Small intestine (tissue), 7 donors: ENCODE measurements at regions not wholly inside any gene's neighbourhood (a gene's known extent, or its start where the extent isn't known, plus 50 kb on each side); places are given as distances from the start of the nearest gene placed in this dataset.

Source experiments
- DNase-seq, 2 donors: peaks; one replicate each; pipeline versions ENCODE4 v3.0.0 to v3.0.0-alpha.2; 2013
- FAIRE-seq: peaks from 2 replicates; lab custom pipeline; 2012; peaks lifted over from hg19 to GRCh38; lab: Jason Lieb, UNC
- H3K27ac ChIP-seq, 3 donors: one replicate each; pipeline ENCODE4 v1.5.1; 2013; ENCODE audit warnings: low read length in 2 of 3, mild to moderate bottlenecking in 2 of 3, control low read depth in 1 of 3, inconsistent platforms in 1 of 3, low read depth in 1 of 3, moderate library complexity in 1 of 3
- H3K27me3 ChIP-seq, 3 donors: one replicate each; pipeline ENCODE4 v1.6.1; 2013; ENCODE audit warnings: low read length in 3 of 3, inconsistent platforms in 1 of 3; ENCODE audit not compliant: control insufficient read depth in 3 of 3, insufficient read depth in 3 of 3
- H3K36me3 ChIP-seq, 3 donors: one replicate each; pipeline ENCODE4 v1.6.1; 2013; ENCODE audit warnings: low read length in 3 of 3, inconsistent platforms in 1 of 3, low read depth in 1 of 3, mild to moderate bottlenecking in 1 of 3, moderate library complexity in 1 of 3; ENCODE audit not compliant: control insufficient read depth in 3 of 3, insufficient read depth in 2 of 3
- H3K4me1 ChIP-seq, 3 donors: one replicate each; pipeline ENCODE4 v1.6.1; 2013; ENCODE audit warnings: low read length in 2 of 3, inconsistent platforms in 1 of 3, low read depth in 1 of 3, mild to moderate bottlenecking in 1 of 3, moderate library complexity in 1 of 3; ENCODE audit not compliant: control insufficient read depth in 3 of 3, insufficient read depth in 2 of 3
- H3K4me3 ChIP-seq, 3 donors: one replicate each; pipeline ENCODE4 v1.5.1; 2013; ENCODE audit warnings: low read length in 3 of 3, control low read depth in 1 of 3, inconsistent platforms in 1 of 3, low read depth in 1 of 3, mild to moderate bottlenecking in 1 of 3, moderate library complexity in 1 of 3
- H3K9me3 ChIP-seq, 2 donors: one replicate each; pipeline ENCODE4 v1.6.1; 2013; ENCODE audit warnings: low read depth in 1 of 2, low read length in 1 of 2; ENCODE audit not compliant: control insufficient read depth in 2 of 2, insufficient read depth in 1 of 2
- WGBS, 3 donors: extraction: QIAGEN DNeasy Blood & Tissue Kit; methylation state at CpG; one replicate each; pipeline ENCODE4 v1.1.7; 2013; 5-methylcytosine and 5-hydroxymethylcytosine counted together
- donor health status: healthy with polysubstance abuse.
- donor health status: control.
- donor health status: control.
- donor health status: Bipolar disorder and iron deficiency.
- donor health status: healthy.

- Histone ChIP-seq H3K36me3 (no peaks in the 10 kb centered on the region), H3K4me1 (no peaks in the 10 kb centered on the region), H3K27ac (no peak overlapping the region), H3K27me3 (no peaks in the 10 kb centered on the region), H3K4me3 (no peak overlapping the region), H3K9me3 (peaks cover 0 to 2% of the 10 kb centered on the region in 2 donors)
- FAIRE-seq (no peak), DNase-seq (no peak)
- 72 to 79% (median 78%) methylated on average over 2 of the region's 2 CpGs for WGBS, 3 donors
Measured at GRCh38 chr3:87175732-87176131, 51.4 kb upstream of the CHMP2B start.

GRCh38 chr3:87173776-87174175, 53.3 kb upstream of the CHMP2B start:
- H3K27me3 ChIP-seq: no peaks in the 10 kb centered on the region
- no peak for DNase-seq
- H3K36me3 ChIP-seq: no peaks in the 10 kb centered on the region
- no peak overlapping the region for H3K4me3 ChIP-seq
- H3K4me1 ChIP-seq: no peaks in the 10 kb centered on the region
- WGBS, 3 donors: 76 to 91% (median 81%) methylated on average over 2 of the region's 2 CpGs
- no peak overlapping the region for H3K27ac ChIP-seq
- no peak for FAIRE-seq
- H3K9me3 ChIP-seq: peaks cover 0 to 2% of the 10 kb centered on the region in 2 donors

- H3K4me1 ChIP-seq: no peaks in the 10 kb centered on the region
- DNase-seq (no peak), FAIRE-seq (no peak)
- 75 to 87% (median 86%) methylated on average over 3 of the region's 3 CpGs for WGBS, 3 donors
- H3K27ac ChIP-seq: no peak overlapping the region
- no peaks in the 10 kb centered on the region for H3K9me3 ChIP-seq
- H3K36me3 ChIP-seq: no peaks in the 10 kb centered on the region
- H3K27me3 ChIP-seq: no peaks in the 10 kb centered on the region
- H3K4me3 ChIP-seq: no peak overlapping the region
Measured at GRCh38 chr3:87173071-87173470, 54.0 kb upstream of the CHMP2B start.

- H3K4me1 ChIP-seq: no peaks in the 10 kb centered on the region
- H3K9me3 ChIP-seq: no peaks in the 10 kb centered on the region
- no peak overlapping the region for H3K27ac ChIP-seq
- H3K4me3 ChIP-seq: peak overlapping the region in 1 of 3 donors; percentile 8
- peak; percentile 55 to 65 for DNase-seq
- H3K27me3 ChIP-seq: no peaks in the 10 kb centered on the region
- no peak for FAIRE-seq
- no peaks in the 10 kb centered on the region for H3K36me3 ChIP-seq
- 34 to 42% (median 37%) methylated on average over 11 of the region's 11 CpGs for WGBS, 3 donors
Measured at GRCh38 chr3:87167628-87168456, 59.3 kb upstream of the CHMP2B start.

GRCh38 chr3:87164245-87164644, 62.9 kb upstream of the CHMP2B start:
- Histone ChIP-seq H3K4me3 (no peak overlapping the region), H3K9me3 (no peaks in the 10 kb centered on the region), H3K27me3 (no peaks in the 10 kb centered on the region), H3K36me3 (no peaks in the 10 kb centered on the region), H3K4me1 (no peaks in the 10 kb centered on the region), H3K27ac (no peak overlapping the region)
- no peak for FAIRE-seq
- no peak for DNase-seq
- WGBS, 3 donors: 84 to 89% (median 88%) methylated on average over 3 of the region's 3 CpGs

GRCh38 chr3:87161851-87162250, 65.3 kb upstream of the CHMP2B start:
- FAIRE-seq: no peak
- Histone ChIP-seq H3K27ac (no peak overlapping the region), H3K4me3 (no peak overlapping the region), H3K4me1 (no peaks in the 10 kb centered on the region), H3K9me3 (no peaks in the 10 kb centered on the region), H3K36me3 (no peaks in the 10 kb centered on the region), H3K27me3 (no peaks in the 10 kb centered on the region)
- 7 to 48% (median 27%) methylated on average over 3 of the region's 3 CpGs for WGBS, 3 donors
- DNase-seq: no peak

GRCh38 chr3:87161417-87161816, 65.7 kb upstream of the CHMP2B start:
- H3K36me3 ChIP-seq: no peaks in the 10 kb centered on the region
- FAIRE-seq: no peak

GRCh38 chr3:87161013-87161412, 66.1 kb upstream of the CHMP2B start:
- no peaks in the 10 kb centered on the region for H3K36me3 ChIP-seq
- H3K27ac ChIP-seq: no peak overlapping the region
- H3K4me1 ChIP-seq: no peaks in the 10 kb centered on the region
- WGBS, 3 donors: 67 to 69% (median 69%) methylated on average over 3 of the region's 3 CpGs
- DNase-seq (no peak), FAIRE-seq (no peak)
- H3K4me3 ChIP-seq: no peak overlapping the region
- no peaks in the 10 kb centered on the region for H3K27me3 ChIP-seq
- no peaks in the 10 kb centered on the region for H3K9me3 ChIP-seq

More at GRCh38 chr3:87161417-87161816, 65.7 kb upstream of the CHMP2B start:
- Histone ChIP-seq H3K4me1 (no peaks in the 10 kb centered on the region), H3K9me3 (no peaks in the 10 kb centered on the region), H3K27ac (no peak overlapping the region), H3K27me3 (no peaks in the 10 kb centered on the region), H3K4me3 (no peak overlapping the region)
- WGBS, 3 donors: 0 to 25% (median 11%) methylated on average over 1 of the region's 1 CpG
- DNase-seq: no peak
